ENCODE measurements at regions not wholly inside any gene's neighbourhood (a gene's known extent, or its start where the extent isn't known, plus 50 kb on each side); places are given as distances from the start of the nearest gene placed in this dataset.

- H3K9me3 ChIP-seq (ENCODE audit: insufficient read depth in 2 of 2, low read depth in 1 of 2, low read length in 1 of 2): no peaks in the 10 kb centered on the region
- no peak overlapping the region for H2BK120ac ChIP-seq (replicated peaks; ENCODE audit: low read depth, low read length)
- no peak overlapping the region for H3K4me3 ChIP-seq (ENCODE audit: extremely low read depth in 1 of 4, insufficient read depth in 2 of 4, low read depth in 3 of 4, low read length in 4 of 4)
- no peaks in the 10 kb centered on the region for H3K27me3 ChIP-seq (replicated peaks in 1 of 4; ENCODE audit: control insufficient read depth in 3 of 4, extremely low read depth in 1 of 4, insufficient read depth in 3 of 4, low read length in 3 of 4)
- FAIRE-seq (no peak), DNase-seq (ENCODE audit: low read depth in 1 of 2, low spot score in 2 of 2) (no peak)
- ChIA-PET POLR2A (ENCODE audit: partially characterized antibody) (no interaction called here), CTCF (ENCODE audit: partially characterized antibody) (interaction anchor here (1.0 to 2.6 kb wide), 2 partner anchors 8 to 11 kb away, joined by 3 to 13 read pairs; no protein-coding TSS in a partner anchor)
- H4K91ac ChIP-seq (replicated peaks; ENCODE audit: insufficient read length, low read length): no peak overlapping the region
- no peak overlapping the region for H3K18ac ChIP-seq (ENCODE audit: extremely low read depth, low read length)
- H2BK15ac ChIP-seq (ENCODE audit: low read length): no peak overlapping the region
- no peak overlapping the region for H4K5ac ChIP-seq (ENCODE audit: insufficient read length, low read depth, low read length)
- peaks cover 0 to 17% (median 2%) of the 10 kb centered on the region in 4 experiments; a peak in 4 of 7 replicates for H3K4me1 ChIP-seq (replicated peaks in 1 of 4; ENCODE audit: control insufficient read depth in 3 of 4, insufficient read depth in 4 of 4, low read length in 3 of 4)
- no peak overlapping the region for H3K23ac ChIP-seq (ENCODE audit: insufficient read length)
- no peak overlapping the region for H3K9ac ChIP-seq (replicated peaks in 1 of 4; ENCODE audit: extremely low read depth in 1 of 4, low read depth in 3 of 4, low read length in 3 of 4)
- H3K27ac ChIP-seq (ENCODE audit: low read depth, low read length): no peak overlapping the region
- H3K79me1 ChIP-seq (ENCODE audit: low read depth, low read length): no peaks in the 10 kb centered on the region
- no peak overlapping the region for H3K14ac ChIP-seq (ENCODE audit: insufficient read length)
- H2BK20ac ChIP-seq (ENCODE audit: low read length): no peak overlapping the region
- no peaks in the 10 kb centered on the region for H3K79me2 ChIP-seq (ENCODE audit: control insufficient read depth in 1 of 2, insufficient read depth in 2 of 2, low read length in 2 of 2)
- no peak overlapping the region for H4K8ac ChIP-seq (ENCODE audit: extremely low read depth, insufficient read depth, low read length)
- no peak overlapping the region for H2BK5ac ChIP-seq (ENCODE audit: low read depth, low read length)
- no peak overlapping the region for H3K4me2 ChIP-seq (ENCODE audit: insufficient read depth in 1 of 2, low read depth in 2 of 2, low read length in 2 of 2)
- WGBS, 2 experiments (ENCODE audit: extremely low coverage in 1 of 2, insufficient coverage in 1 of 2, insufficient read length in 1 of 2, insufficient replicate concordance in 2 of 2, low coverage in 1 of 2, low lambda C conversion rate in 2 of 2, missing lambda C conversion rate in 1 of 2): 68% methylated on average over 3 of the region's 3 CpGs; no CpG with 5 or more reads in 1 of the 2 experiments
- H2AK5ac ChIP-seq (ENCODE audit: low read depth, low read length): no peak overlapping the region; the same call in 1 of the 2 replicates
- no peaks in the 10 kb centered on the region for H4K20me1 ChIP-seq (replicated peaks in 1 of 2; ENCODE audit: control insufficient read depth in 1 of 2, insufficient read depth in 2 of 2, low read length in 2 of 2)
- H2BK12ac ChIP-seq (ENCODE audit: low read depth, low read length): no peak overlapping the region
- no peak overlapping the region for H3K56ac ChIP-seq (replicated peaks; ENCODE audit: insufficient read length, low read depth, low read length)
- no peak overlapping the region for H2AFZ ChIP-seq (ENCODE audit: low read length)
- no peaks in the 10 kb centered on the region for H3K36me3 ChIP-seq (ENCODE audit: control insufficient read depth in 2 of 4, insufficient read depth in 4 of 4, low read length in 3 of 4)
- H3K4ac ChIP-seq (replicated peaks; ENCODE audit: insufficient read length, low read depth, low read length): no peak overlapping the region
- no peaks in the 10 kb centered on the region for H3K23me2 ChIP-seq (ENCODE audit: low read depth, low read length)
- TF ChIP-seq CBX8 (IDR thresholded peaks at IDR 0.05; ENCODE audit: borderline replicate concordance, low read depth, low read length): no peak
- TF ChIP-seq SIRT6 (IDR thresholded peaks at IDR 0.05; ENCODE audit: low read length): no peak
- TF ChIP-seq TCF12 (IDR thresholded peaks at IDR 0.05; ENCODE audit: low read depth, low read length): no peak
- TF ChIP-seq RAD21 (IDR thresholded peaks at IDR 0.05 in 1 of 2, conservative IDR thresholded peaks at IDR 0.05 in 1 of 2; ENCODE audit: low read depth in 2 of 2, low read length in 2 of 2): no peak
- no peak for TF ChIP-seq TEAD4 (IDR thresholded peaks at IDR 0.05; ENCODE audit: low read depth, low read length)
- TF ChIP-seq RFX5 (IDR thresholded peaks at IDR 0.05; ENCODE audit: borderline replicate concordance, low read depth, low read length): no peak
- no peak for TF ChIP-seq JUND (IDR thresholded peaks at IDR 0.05; ENCODE audit: low read length)
- no peak for TF ChIP-seq ATF2 (IDR thresholded peaks at IDR 0.05; ENCODE audit: low read length)
- no peak for TF ChIP-seq POLR2A (IDR thresholded peaks at IDR 0.05; ENCODE audit: control extremely low read depth in 1 of 2, low read depth in 2 of 2, low read length in 2 of 2)
- no peak for TF ChIP-seq TAF1 (IDR thresholded peaks at IDR 0.05; ENCODE audit: low read depth, low read length)
- TF ChIP-seq EZH2 (IDR thresholded peaks at IDR 0.05; ENCODE audit: low read depth, low read length, severe bottlenecking): no peak
- no peak for TF ChIP-seq EGR1 (IDR thresholded peaks at IDR 0.05; ENCODE audit: borderline replicate concordance, low read depth, low read length)
- TF ChIP-seq ZNF274 (IDR thresholded peaks at IDR 0.05; ENCODE audit: borderline replicate concordance, extremely low read depth, low read length): no peak
- TF ChIP-seq CHD2 (IDR thresholded peaks at IDR 0.05; ENCODE audit: low read length): no peak
These were observed 66.3 kb downstream of the OTX2 start for GRCh38 chr14:56744016-56744415.

All from H1 (cell line).